CD4-positive, alpha-beta T cell treated with Interleukin-21 for 1 hour (primary cell): ENCODE measurements at regions not wholly inside any gene's neighbourhood (a gene's known extent, or its start where the extent isn't known, plus 50 kb on each side); places are given as distances from the start of the nearest gene placed in this dataset.
A peak's percentile ranks its signal among the peaks of the same experiment; 100 is the strongest.

Source experiments
- DNase-seq: peaks from one replicate; pipeline ENCODE4 v3.0.0-alpha.2; 2020

DNA sequence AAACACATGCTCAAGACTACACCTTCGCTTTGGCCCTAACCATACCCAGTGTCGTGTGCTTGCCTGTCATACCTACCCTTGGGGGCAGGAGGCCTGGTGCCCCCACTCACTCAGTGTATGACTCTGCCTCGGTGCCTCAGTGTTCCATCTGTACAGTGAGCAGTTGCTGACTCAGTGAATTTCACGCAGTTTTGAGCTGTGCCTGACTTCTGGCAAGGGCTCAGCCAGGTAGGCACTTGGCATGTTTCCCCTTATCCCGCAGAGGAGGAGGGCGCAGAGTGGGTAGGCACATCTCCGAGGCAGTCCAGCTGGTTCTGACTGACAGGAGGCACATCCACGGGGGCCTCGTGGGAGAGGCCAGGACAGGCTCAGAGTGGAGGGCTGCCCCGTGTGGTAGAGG, 148.9 kb upstream of the CIBAR2 start:
- no peak for DNase-seq

DNA sequence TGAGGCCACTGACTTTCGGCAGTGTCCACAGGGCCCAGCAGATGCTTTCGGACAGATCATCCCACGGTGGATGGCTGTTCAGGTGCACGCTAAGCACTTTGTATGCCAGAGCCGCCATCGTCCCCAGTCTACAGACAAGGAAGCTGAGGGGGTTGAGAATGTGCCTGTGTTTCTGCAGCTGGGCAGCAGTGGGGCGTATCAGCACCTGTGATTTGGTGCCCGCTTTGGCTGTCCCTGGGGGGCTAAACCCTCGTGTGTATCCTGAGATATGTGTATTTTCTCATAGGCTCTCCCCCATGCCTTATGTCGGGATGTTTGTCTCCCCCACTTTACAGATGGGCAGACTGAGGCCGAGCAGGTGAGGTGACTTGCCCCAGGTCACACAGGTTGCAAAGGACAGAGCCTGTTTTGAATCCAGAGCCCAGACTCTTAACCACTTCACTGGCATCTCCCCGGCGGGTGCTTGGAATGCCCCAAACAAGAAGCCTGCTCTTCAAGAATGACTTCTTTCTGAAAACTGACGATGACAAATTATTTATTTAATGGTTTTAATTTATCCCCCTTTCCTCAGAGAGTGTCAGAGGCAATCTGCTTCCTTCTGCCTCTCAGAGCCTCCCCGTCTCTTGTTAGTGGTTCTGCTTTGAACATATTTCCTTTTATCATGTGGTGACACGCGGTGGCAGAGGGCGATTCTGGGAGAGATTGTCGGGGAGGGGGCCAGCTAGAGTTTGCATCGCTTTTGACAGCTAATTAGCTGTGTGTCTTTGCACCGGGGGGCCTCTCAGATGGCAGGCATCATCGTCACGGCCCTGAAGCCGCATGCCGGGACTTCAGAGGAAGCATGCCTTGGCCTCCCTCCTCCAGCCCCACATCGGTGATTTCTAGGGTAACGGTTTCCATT, 149.6 kb upstream of the CIBAR2 start:
- no peak for DNase-seq

GRCh38 chr16:85262558-85263238, 150.4 kb upstream of the CIBAR2 start:
- DNase-seq: no peak

GRCh38 chr16:85263239-85263585, 150.9 kb upstream of the CIBAR2 start:
- no peak for DNase-seq

DNA sequence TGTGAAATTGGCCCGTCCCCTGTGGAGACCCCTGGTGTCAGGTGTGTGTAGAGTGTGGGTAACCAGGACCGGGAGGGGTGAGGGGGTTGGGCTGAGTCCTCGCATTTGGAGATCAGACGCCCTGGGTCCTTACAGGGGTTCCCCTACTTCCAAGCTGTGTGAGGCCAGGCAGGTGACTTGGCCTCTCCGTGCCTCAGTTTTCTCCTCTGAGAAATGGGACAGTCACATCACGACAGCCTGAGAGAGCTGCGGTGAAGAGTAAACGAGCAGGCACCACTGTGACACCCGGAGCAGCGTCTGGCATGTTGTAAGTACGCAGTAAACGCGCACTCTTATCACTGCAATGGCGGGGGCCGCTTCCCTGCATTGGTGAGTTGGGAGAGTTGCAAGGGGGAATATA, 152.5 kb upstream of the CIBAR2 start:
- DNase-seq: no peak

- DNase-seq: no peak
These were observed 153.0 kb upstream of the CIBAR2 start for GRCh38 chr16:85265161-85265784.

GRCh38 chr16:85265810-85266209, 153.5 kb upstream of the CIBAR2 start:
- no peak for DNase-seq

GRCh38 chr16:85266857-85267256, 154.6 kb upstream of the CIBAR2 start:
- DNase-seq: no peak

DNA sequence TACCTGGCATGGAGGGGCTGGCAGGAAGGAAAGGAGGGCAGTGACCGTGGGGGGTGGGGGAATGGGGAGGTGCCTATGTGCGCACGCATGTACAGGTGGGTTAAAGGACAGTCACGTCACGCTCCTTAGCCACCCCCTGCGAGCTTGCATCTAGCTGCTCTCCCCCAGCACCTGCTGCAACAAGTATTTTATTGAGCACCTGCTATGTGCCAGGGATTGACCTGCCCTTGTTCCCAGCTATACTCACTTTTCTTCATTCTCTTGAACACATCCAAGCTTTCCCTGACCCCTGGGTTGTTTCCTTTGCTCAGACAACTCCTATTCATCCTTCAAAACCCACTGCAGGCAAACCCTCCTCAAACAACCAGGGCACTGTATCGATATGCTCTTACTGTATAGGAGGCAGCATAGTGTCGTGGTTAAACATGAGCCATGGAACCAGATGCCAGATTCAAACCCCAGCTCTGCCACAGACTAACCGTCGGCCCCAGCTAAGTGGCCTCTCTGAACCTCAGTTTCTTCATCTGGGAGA, 155.2 kb upstream of the CIBAR2 start:
- DNase-seq: no peak

DNA sequence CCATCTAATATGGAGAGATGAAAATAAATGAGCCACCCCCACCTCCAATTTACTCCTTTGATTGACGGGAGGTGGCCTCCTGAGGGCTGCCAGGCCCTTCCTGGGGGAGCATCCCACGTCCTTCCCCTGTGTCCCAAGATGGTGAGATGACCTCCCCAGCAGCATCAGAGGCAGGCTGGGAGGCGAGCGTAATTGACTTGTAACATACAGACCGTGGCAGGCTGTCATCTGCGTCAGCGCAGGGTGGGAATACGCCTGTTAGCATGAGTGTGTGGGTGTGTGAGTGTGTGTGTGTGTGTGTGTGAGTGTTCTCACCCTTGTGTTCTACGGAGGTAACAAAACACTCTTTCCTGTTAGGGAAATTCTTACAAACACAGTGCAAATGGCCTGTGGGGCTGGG, 156.9 kb upstream of the CIBAR2 start:
- DNase-seq: no peak

GRCh38 chr16:85270374-85270773, 158.1 kb upstream of the CIBAR2 start:
- DNase-seq: no peak

DNA sequence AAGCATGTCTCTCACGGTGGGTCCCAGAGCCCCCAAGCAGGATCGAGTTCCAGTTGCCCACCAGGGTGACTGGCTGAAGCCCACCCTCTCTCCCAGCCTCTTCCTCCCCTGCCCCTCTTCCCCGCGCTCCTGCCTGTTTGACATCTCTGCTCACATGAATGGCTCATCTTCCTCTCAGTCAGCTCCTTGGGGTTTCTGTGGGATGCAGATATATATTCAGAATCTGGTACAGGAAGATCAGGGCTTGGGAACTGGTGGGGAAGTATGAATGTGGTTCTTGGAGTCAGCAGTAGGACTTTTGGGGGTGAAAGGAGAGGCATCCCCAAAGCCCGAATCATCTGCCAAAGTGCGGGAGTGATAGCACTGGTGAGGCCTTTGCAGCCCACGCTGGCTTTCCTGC, 158.9 kb upstream of the CIBAR2 start:
- DNase-seq: no peak

- DNase-seq: no peak
These were observed 161.0 kb upstream of the CIBAR2 start for GRCh38 chr16:85273293-85273692.

DNA sequence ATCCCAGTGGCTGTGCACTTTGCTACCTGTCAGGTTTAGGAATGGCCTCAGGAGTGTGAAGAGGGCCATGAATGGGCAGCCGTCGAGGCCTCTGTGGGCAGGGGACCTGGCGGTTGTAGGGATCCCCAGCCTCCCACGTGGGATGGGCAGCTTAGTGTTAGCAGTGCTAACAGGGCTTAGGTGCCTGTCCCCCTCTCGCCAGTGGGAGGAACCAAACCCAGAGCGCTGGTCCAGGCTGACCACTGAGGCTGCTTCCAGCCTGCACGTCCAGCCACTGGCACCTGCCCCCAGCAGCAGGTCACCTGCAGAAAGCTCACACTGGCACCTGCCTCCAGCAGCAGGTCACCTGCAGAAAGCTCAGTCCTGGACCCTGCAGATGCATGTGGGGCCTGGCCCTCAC, 162.2 kb upstream of the CIBAR2 start:
- DNase-seq: no peak

- DNase-seq: no peak
These were observed 162.7 kb upstream of the CIBAR2 start for GRCh38 chr16:85274924-85275323.

GRCh38 chr16:85275533-85276249, 163.4 kb upstream of the CIBAR2 start:
- peak; percentile 45 for DNase-seq

GRCh38 chr16:85276258-85276657, 164.0 kb upstream of the CIBAR2 start:
- DNase-seq: no peak

DNA sequence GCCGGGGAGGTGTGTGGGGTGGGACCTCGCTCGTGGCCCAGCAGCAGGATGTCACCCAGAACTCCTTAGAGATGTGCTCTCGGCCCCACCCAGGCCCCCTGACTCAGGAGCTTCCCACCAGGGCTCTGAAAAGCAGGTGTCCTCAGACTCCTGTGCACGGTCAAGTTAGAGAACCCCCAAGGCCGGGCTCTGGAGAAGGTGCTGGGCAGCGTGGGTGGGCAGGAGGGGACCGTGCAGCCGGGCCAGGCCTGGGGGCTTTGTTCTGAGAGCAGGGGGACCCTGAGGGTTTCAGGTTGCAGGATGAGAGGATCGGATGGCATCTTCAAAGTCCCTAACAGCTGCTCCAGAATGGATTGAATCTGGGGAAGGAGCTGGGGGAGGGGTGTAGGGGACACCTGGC, 164.4 kb upstream of the CIBAR2 start:
- DNase-seq: no peak

GRCh38 chr16:85278839-85279238, 166.6 kb upstream of the CIBAR2 start:
- DNase-seq: no peak

GRCh38 chr16:85279402-85279801, 167.1 kb upstream of the CIBAR2 start:
- DNase-seq: no peak

GRCh38 chr16:85279825-85280545, 167.7 kb upstream of the CIBAR2 start:
- no peak for DNase-seq

GRCh38 chr16:85281181-85281580, 168.9 kb upstream of the CIBAR2 start:
- no peak for DNase-seq
